Right atrium auricular region (tissue), 2 donors: ENCODE measurements at regions not wholly inside any gene's neighbourhood (a gene's known extent, or its start where the extent isn't known, plus 50 kb on each side); places are given as distances from the start of the nearest gene placed in this dataset.

Experiments
- DNase-seq: peaks from one replicate; pipeline ENCODE4 v3.0.0-alpha.2; 2019; ENCODE audit warnings: low spot score
- H3K27ac ChIP-seq, 2 donors: fragments of 200-600 bp; sonication (generic); 1 replicate in 1 of 2; 2 replicates in 1 of 2; pipeline ENCODE4 v1.5.1; 2016 to 2019
- H3K27me3 ChIP-seq, 2 donors: fragments of 200-600 bp; sonication (generic); one replicate each; pipeline versions ENCODE4 v1.5.1 to v1.6.0; 2017 to 2019
- H3K36me3 ChIP-seq: fragments of 200-600 bp; sonication (generic); one replicate; pipeline ENCODE4 v1.5.1; 2016
- H3K4me1 ChIP-seq, 2 donors: fragments of 200-600 bp; sonication (generic); one replicate each; pipeline versions ENCODE4 v1.5.1 to v1.6.0; 2017 to 2019
- H3K4me3 ChIP-seq, 2 donors: fragments of 200-600 bp; sonication (generic); 1 replicate in 1 of 2; 2 replicates in 1 of 2; pipeline ENCODE4 v1.5.1; 2017 to 2019; ENCODE audit warnings: mild to moderate bottlenecking in 1 of 2, moderate library complexity in 1 of 2
- H3K9me3 ChIP-seq, 2 donors: fragments of 200-600 bp; sonication (generic); one replicate each; pipeline ENCODE4 v1.5.1; 2019
- TF ChIP-seq, protein P1 (sequence below), 2 donors: fragments of 200-600 bp; sonication (generic); IDR thresholded peaks; one replicate each; pipeline ENCODE4 v1.5.1; 2019; ENCODE audit warnings: antibody characterized with exemption in 2 of 2

- H3K9me3 ChIP-seq = no peaks in the 10 kb centered on the region
- H3K27ac ChIP-seq = no peak overlapping the region
- no peak overlapping the region for H3K4me3 ChIP-seq
- H3K36me3 ChIP-seq = no peaks in the 10 kb centered on the region
- H3K4me1 ChIP-seq = no peaks in the 10 kb centered on the region
- no peak for DNase-seq
- no peaks in the 10 kb centered on the region for H3K27me3 ChIP-seq
- TF ChIP-seq, protein P1, sequence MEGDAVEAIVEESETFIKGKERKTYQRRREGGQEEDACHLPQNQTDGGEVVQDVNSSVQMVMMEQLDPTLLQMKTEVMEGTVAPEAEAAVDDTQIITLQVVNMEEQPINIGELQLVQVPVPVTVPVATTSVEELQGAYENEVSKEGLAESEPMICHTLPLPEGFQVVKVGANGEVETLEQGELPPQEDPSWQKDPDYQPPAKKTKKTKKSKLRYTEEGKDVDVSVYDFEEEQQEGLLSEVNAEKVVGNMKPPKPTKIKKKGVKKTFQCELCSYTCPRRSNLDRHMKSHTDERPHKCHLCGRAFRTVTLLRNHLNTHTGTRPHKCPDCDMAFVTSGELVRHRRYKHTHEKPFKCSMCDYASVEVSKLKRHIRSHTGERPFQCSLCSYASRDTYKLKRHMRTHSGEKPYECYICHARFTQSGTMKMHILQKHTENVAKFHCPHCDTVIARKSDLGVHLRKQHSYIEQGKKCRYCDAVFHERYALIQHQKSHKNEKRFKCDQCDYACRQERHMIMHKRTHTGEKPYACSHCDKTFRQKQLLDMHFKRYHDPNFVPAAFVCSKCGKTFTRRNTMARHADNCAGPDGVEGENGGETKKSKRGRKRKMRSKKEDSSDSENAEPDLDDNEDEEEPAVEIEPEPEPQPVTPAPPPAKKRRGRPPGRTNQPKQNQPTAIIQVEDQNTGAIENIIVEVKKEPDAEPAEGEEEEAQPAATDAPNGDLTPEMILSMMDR (IDR thresholded peaks at IDR 0.05) = no peak
Observed at GRCh38 chr3:17967953-17968607, 225.6 kb upstream of the TBC1D5 start.

DNA sequence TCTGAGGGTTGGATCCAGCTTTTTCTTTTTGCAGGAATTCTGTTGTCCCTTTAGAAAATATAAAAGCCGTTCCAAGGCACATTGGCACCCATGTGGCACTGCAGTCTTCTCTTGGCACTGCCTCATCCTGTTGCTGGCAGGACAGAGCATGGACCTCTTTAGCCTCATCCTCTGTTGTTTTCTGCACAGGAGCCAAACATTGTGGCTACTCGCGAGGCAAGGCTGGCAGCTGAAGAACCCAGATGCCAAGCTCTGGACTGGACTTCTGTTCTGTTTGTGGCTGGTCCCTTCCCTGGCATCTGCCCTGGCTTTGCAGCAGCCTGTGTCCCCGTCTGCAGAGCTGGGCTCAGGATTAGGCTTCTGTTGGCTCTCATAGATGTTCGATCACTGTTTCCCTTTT, 224.7 kb upstream of the TBC1D5 start:
- Histone ChIP-seq H3K36me3 (no peaks in the 10 kb centered on the region), H3K27me3 (no peaks in the 10 kb centered on the region), H3K27ac (no peak overlapping the region), H3K9me3 (no peaks in the 10 kb centered on the region), H3K4me3 (no peak overlapping the region), H3K4me1 (no peaks in the 10 kb centered on the region)
- TF ChIP-seq, protein P1 (IDR thresholded peaks at IDR 0.05) = no peak
- no peak for DNase-seq

GRCh38 chr3:17965331-17965730, 222.9 kb upstream of the TBC1D5 start:
- H3K36me3 ChIP-seq = no peaks in the 10 kb centered on the region
- TF ChIP-seq, protein P1 (IDR thresholded peaks at IDR 0.05) = no peak
- H3K27me3 ChIP-seq = no peaks in the 10 kb centered on the region
- H3K27ac ChIP-seq = no peak overlapping the region
- H3K9me3 ChIP-seq = no peaks in the 10 kb centered on the region
- no peak overlapping the region for H3K4me3 ChIP-seq
- DNase-seq = no peak
- no peaks in the 10 kb centered on the region for H3K4me1 ChIP-seq

GRCh38 chr3:17964108-17964507, 221.7 kb upstream of the TBC1D5 start:
- H3K4me1 ChIP-seq = no peaks in the 10 kb centered on the region
- TF ChIP-seq, protein P1 (IDR thresholded peaks at IDR 0.05) = no peak
- no peaks in the 10 kb centered on the region for H3K9me3 ChIP-seq
- H3K36me3 ChIP-seq = no peaks in the 10 kb centered on the region
- no peak overlapping the region for H3K4me3 ChIP-seq
- no peak overlapping the region for H3K27ac ChIP-seq
- no peak for DNase-seq
- no peaks in the 10 kb centered on the region for H3K27me3 ChIP-seq

DNA sequence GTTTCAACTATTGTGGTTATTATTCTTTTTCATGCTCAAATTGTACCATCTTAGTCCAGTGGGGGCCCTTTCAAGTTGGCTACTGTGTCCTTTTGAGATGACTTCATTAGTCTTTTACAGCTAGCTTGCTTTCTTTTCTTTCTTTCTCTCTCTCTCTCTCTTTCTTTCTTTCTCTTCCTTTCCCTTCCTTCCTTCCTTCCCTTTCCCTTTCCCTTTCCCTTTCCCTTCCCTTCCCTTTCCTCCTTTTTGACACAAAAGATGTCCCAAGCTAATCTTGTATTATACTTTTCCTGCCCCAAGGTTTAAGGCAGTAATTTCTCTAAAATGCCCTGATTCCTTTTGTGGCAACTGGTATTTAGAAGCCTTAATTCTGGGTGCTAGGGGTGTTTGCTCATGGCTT, 213.0 kb upstream of the TBC1D5 start:
- no peak for DNase-seq
- H3K36me3 ChIP-seq = no peaks in the 10 kb centered on the region
- H3K27ac ChIP-seq = no peak overlapping the region
- TF ChIP-seq, protein P1 (IDR thresholded peaks at IDR 0.05) = no peak
- H3K9me3 ChIP-seq = no peaks in the 10 kb centered on the region
- peaks cover 0 to 4% of the 10 kb centered on the region in 2 donors for H3K4me1 ChIP-seq
- no peak overlapping the region for H3K4me3 ChIP-seq
- no peaks in the 10 kb centered on the region for H3K27me3 ChIP-seq

- no peaks in the 10 kb centered on the region for H3K27me3 ChIP-seq
- no peaks in the 10 kb centered on the region for H3K9me3 ChIP-seq
- no peak overlapping the region for H3K4me3 ChIP-seq
- no peak for DNase-seq
- H3K4me1 ChIP-seq = peaks cover 0 to 4% of the 10 kb centered on the region in 2 donors
- no peaks in the 10 kb centered on the region for H3K36me3 ChIP-seq
- TF ChIP-seq, protein P1 (IDR thresholded peaks at IDR 0.05) = no peak
- H3K27ac ChIP-seq = no peak overlapping the region
Observed at GRCh38 chr3:17954801-17955200, 212.4 kb upstream of the TBC1D5 start.
